NCI-H146 treated with DMSO at 0.1 percent for 48 hours (cell line): ENCODE measurements at regions not wholly inside any gene's neighbourhood (a gene's known extent, or its start where the extent isn't known, plus 50 kb on each side); places are given as distances from the start of the nearest gene placed in this dataset.
"Not testable (repeated sequence)": the region's sequence is repeated elsewhere in the genome, so short reads cannot be mapped to it uniquely, and the experiment has no call there.

Source experiments
- DNase-seq: peaks from one replicate; lab custom pipeline; 2025; ENCODE audit not compliant: unreplicated experiment; lab: John Stamatoyannopoulos, UW

GRCh38 chr6:97449444-97449966, 166.5 kb upstream of the MMS22L start:
- DNase-seq = no peak

DNA sequence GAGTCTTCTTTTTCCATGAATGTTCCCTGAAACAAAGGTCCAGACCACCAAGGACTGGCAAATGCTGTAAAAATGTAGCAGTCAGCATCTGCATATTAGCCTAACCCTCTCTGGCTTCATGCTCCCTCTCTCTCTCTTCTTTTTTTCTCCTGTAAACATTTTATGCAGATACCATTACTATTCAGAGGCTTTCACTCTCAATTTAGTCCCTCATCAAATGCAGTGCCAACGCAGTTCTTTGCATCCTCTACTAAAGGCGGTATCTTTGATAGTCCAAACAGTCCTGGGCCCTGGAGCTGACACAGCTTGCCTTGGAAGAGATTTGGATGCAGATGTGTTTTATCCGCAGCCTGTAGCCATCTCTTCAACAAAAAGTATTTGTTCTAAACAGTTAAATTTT, 167.1 kb upstream of the MMS22L start:
- DNase-seq = no peak

GRCh38 chr6:97456070-97456469, 173.1 kb upstream of the MMS22L start:
- no peak for DNase-seq

DNA sequence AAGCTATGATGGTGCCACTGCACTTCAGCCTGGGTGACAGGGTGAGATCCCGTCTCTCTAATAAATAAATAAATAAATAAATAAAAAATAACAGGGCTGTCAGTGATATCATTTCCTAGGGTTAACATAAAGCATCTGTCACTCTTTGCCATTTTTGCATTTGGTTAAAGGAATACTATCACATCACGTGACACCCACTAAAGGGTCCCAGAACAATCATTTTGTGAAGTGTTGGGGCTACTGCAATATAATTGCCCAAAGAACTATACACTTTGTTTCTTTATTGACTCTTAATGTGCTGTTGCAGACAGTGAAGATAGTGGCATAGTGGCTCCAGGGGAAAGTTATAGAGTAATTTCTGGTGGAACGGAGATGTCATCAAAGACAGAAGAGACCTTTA, 176.5 kb upstream of the MMS22L start:
- DNase-seq = no peak

GRCh38 chr6:97459986-97460385, 177.0 kb upstream of the MMS22L start:
- DNase-seq = no peak

DNA sequence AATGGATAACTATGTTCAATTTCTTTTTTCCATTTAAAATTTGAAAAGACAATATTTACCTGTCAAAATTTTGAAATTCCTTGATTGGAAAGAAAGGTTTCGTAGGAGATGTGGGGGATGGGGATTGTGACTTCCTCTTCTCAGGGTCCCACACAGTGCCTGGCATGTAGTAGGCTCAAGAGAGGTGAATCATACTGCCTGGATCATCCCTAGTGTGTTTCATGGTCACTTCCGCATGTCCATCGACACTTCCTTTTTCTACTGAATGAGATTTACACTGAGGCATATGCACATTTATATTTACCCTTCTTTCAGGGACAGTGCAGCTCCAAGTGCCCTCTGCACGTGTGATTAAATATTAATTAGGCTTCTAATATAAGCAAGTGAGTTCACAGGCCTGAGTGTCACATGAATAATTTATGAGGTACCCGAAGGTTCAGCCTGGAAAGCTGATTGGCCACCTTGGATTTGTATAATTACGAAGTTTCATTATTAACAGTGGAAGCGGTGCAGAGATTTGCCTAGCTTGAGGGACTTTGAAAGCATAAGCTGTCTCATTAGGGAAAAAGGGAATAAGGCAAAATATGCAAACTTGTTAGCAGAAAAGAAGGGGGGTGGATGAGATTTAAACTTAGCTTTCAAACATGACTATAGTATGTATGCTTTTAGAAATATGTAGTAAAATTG, 177.5 kb upstream of the MMS22L start:
- DNase-seq = no peak

GRCh38 chr6:97461218-97461617, 178.2 kb upstream of the MMS22L start:
- no peak for DNase-seq

GRCh38 chr6:97462031-97462430, 179.0 kb upstream of the MMS22L start:
- DNase-seq = no peak

GRCh38 chr6:97462938-97463598, 180.1 kb upstream of the MMS22L start:
- DNase-seq = peak; percentile 52

DNA sequence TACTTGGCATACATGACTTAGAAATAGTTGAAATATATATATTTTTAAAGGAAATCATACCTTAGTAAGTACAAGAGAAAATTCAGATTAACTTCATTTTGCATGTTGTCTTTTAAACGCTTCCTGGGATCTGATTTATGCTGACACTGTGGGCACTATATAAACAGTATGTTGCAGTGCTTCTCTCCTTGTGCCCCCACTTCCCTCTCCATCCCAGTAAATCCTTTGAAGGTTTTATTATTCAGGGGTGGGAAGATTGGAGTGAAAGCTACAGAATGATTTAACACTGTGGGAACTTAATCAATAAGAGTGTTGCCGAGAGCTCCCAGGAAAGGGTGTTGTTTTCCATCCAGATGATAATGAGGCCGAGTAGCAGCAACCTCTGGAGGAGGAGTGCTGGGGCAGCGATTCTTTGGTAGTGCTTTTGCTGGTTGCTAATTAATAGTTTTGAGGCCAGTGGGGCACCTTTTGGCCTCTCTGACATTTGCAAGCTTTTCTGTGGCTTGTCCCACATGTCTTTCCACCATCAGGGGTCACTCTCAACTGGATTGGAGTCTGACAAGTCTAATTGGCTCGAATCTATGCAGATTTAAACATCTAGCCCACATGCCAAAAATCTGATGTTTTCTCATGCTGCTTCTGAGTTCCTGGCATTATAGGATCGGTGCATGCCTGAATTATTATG, 183.0 kb upstream of the MMS22L start:
- DNase-seq = no peak

GRCh38 chr6:97468981-97469380, 186.0 kb upstream of the MMS22L start:
- no peak for DNase-seq

- no peak for DNase-seq
Observed at GRCh38 chr6:97469451-97469850, 186.4 kb upstream of the MMS22L start.

DNA sequence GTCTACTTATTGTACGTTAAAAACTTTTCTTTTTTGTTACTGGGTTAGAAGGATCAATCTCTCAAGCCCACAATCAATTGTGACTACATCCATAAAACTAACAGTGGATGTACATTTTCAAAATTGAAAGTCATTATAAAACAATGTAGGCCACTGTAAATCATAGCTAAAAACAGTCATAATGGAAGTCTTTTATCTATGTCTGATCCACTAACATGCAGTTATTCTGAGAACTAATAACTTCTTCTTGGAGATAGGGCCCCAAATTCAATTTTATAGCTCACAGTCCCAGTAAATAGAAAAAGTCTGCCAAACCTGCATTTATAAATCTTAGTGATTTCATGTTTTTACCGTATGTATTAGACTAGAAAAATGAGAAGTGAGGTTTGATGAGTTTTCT, 187.3 kb upstream of the MMS22L start:
- DNase-seq = no peak

DNA sequence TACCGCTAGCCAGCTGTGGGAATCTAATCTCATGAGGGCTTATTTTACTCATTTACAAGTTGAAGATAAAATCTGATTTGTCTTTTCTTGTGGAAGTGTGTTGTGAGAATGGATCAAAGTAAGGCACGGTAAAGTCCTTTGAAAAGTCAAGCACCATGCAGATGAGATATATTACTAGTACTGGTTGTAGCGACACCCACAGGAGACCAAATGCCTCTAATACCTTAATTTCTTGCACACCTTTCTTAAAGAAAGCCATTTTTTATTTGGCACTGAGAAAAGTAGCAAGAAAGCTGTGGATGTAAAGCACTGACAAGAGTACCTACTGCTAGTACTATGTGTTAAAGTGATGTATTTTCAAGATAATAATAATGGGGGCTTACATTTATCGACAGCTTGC, 191.0 kb upstream of the MMS22L start:
- no peak for DNase-seq

DNA sequence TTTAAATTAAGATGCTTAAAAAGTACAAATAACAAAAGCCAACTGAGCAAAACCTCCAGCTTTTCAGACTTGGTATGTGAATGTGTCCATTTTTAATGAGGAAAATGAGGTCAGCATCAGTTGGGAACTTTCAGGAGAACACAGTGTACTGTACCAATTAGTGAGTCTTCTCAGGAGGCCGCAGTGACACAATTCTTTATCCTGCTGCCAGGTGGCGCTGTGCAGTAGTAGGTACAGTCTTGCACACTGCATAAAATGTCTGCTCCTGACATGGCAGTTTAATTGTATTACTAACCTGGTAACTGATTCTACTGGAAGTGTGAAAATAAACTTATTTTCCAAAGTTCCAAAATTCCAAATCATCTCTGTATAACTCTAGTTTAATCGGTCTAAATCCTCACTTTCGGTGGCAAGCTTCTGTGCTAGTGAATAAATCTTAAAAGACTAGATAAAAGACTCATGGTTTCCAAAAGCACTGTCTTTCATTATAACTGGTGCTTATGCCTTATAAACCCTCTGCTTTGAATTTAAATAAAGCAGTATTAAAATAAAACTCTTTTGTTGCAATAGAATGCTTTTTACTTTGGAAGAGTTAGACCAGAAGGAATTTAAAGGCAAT, 214.8 kb upstream of the MMS22L start:
- DNase-seq = peak; percentile 69

DNA sequence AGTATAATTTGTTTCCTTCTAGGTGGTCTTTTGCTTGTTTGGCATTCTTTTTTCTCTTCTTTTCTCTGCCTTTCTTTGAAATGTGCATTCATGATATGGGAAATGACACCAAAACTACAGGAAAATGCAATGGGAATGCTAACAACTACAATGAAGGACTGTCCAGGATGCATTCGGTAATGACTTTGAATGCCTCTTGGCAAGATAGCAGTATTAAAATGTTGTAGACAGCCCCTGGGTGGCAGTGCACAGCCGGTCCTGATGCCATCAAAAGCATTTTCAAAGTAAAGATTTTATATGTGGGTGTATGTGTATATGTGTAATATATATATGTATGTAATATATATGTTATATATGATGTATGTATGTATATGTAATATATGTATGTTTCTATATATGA, 218.8 kb upstream of the MMS22L start:
- DNase-seq = no peak

GRCh38 chr6:97508646-97509045, 225.6 kb upstream of the MMS22L start:
- no peak for DNase-seq

GRCh38 chr6:97513260-97513659, 230.2 kb upstream of the MMS22L start:
- not testable (repeated sequence) for DNase-seq

GRCh38 chr6:97524811-97525210, 241.8 kb upstream of the MMS22L start:
- peak; percentile 88 for DNase-seq

GRCh38 chr6:97535800-97536199, 252.8 kb upstream of the MMS22L start:
- DNase-seq = no peak

DNA sequence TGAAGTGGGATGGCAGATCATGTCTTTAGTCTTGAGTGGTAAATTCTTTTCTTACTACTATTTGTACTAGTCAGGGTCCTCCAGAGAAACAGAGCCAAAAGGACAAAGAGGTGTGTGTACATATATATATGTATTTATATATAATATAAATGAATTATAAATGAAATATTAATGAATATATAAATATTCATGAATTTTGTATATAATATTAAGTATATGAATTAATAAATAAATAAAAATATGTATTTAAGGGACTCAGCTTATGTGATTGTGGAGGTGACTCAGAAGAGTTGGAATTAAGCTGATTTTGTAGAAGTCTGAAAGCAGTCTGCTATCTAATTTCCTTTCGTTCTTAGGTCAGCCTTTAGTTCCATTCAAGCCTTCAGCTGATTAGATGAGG, 265.3 kb upstream of the MMS22L start:
- DNase-seq = no peak

GRCh38 chr6:97557355-97557754, 274.3 kb upstream of the MMS22L start:
- no peak for DNase-seq
